AML-193 (cell line): ENCODE measurements at regions not wholly inside any gene's neighbourhood (a gene's known extent, or its start where the extent isn't known, plus 50 kb on each side); places are given as distances from the start of the nearest gene placed in this dataset.
"Not testable (repeated sequence)": the region's sequence is repeated elsewhere in the genome, so short reads cannot be mapped to it uniquely, and the experiment has no call there.

Experiments used
- DNase-seq, 2 experiments: peaks; one replicate each; lab custom pipeline; 2025; lab: John Stamatoyannopoulos, UW

- no peak for DNase-seq
Observed at GRCh38 chr10:33602278-33602677, 267.8 kb upstream of the NRP1 start.

GRCh38 chr10:33600381-33600780, 265.9 kb upstream of the NRP1 start:
- no peak for DNase-seq

- DNase-seq = no peak
Observed at GRCh38 chr10:33596422-33596821, 262.0 kb upstream of the NRP1 start.

GRCh38 chr10:33594475-33594874, 260.0 kb upstream of the NRP1 start:
- no peak for DNase-seq

GRCh38 chr10:33588974-33589600, 254.6 kb upstream of the NRP1 start:
- DNase-seq = no peak

GRCh38 chr10:33584596-33584995, 250.1 kb upstream of the NRP1 start:
- not testable (repeated sequence) for DNase-seq

GRCh38 chr10:33579996-33580395, 245.5 kb upstream of the NRP1 start:
- no peak for DNase-seq

GRCh38 chr10:33573606-33574005, 239.1 kb upstream of the NRP1 start:
- DNase-seq = no peak

- no peak for DNase-seq
Observed at GRCh38 chr10:33571616-33572015, 237.1 kb upstream of the NRP1 start.

GRCh38 chr10:33570495-33570894, 236.0 kb upstream of the NRP1 start:
- peak; percentile 4 to 7 for DNase-seq

GRCh38 chr10:33569702-33570101, 235.2 kb upstream of the NRP1 start:
- no peak for DNase-seq

GRCh38 chr10:33566426-33566825, 232.0 kb upstream of the NRP1 start:
- no peak for DNase-seq

- DNase-seq = no peak
Observed at GRCh38 chr10:33566001-33566400, 231.5 kb upstream of the NRP1 start.

- DNase-seq = no peak
Observed at GRCh38 chr10:33565231-33565630, 230.8 kb upstream of the NRP1 start.

GRCh38 chr10:33559105-33559504, 224.6 kb upstream of the NRP1 start:
- no peak for DNase-seq

GRCh38 chr10:33557313-33557712, 222.8 kb upstream of the NRP1 start:
- DNase-seq = no peak

GRCh38 chr10:33556620-33557019, 222.2 kb upstream of the NRP1 start:
- no peak for DNase-seq

GRCh38 chr10:33556103-33556502, 221.6 kb upstream of the NRP1 start:
- DNase-seq = no peak

- no peak for DNase-seq
Observed at GRCh38 chr10:33553748-33554571, 219.5 kb upstream of the NRP1 start.

- DNase-seq = no peak
Observed at GRCh38 chr10:33552290-33552689, 217.8 kb upstream of the NRP1 start.

- DNase-seq = no peak
Observed at GRCh38 chr10:33550811-33551210, 216.3 kb upstream of the NRP1 start.

- DNase-seq = no peak
Observed at GRCh38 chr10:33547976-33548375, 213.5 kb upstream of the NRP1 start.

GRCh38 chr10:33546031-33546430, 211.6 kb upstream of the NRP1 start:
- no peak for DNase-seq
